ENCODE measurements at regions not wholly inside any gene's neighbourhood (a gene's known extent, or its start where the extent isn't known, plus 50 kb on each side); places are given as distances from the start of the nearest gene placed in this dataset.

DNA sequence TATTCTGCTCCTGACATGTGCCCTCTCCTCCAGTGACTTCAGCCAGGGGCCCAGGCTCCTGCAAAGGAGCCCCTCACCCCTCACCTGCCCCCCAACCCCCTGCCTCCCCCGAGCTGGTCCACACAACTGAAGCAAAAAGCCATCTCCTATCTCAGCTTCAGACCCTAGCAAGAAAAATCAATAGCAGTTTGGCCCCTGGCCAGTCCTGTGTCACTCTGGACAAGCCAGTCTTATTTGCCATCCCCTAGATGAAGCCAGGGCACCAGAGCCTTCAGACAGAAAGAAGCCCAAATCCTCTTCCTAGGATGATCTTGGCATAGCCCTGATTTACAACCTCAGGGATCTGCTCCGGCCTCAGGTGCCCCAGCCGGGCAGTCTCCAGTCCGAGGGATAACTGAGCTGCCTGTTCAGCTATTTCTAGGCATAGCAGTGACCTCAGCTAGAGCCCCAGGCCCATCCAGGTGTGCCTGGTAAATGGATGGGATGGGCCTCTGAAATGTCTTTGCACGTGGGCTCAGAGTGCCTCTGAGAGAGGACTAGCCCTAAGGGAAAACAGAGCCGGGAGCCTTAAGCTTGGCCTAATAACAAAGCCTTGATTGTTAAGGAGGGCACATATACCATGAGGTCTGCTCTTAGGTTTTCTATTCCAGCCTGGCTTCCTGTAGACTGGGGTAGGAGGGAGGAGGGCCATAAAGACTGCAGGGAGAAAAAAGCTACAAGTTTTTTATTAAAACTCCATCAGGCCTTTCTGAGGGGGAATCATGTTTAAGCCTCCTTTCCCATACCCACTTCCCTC lies 242.0 kb downstream of the SHQ1 start:
- whole genome bisulfite sequencing, result 88% methylated on average over 6 of the region's 6 CpGs

DNA sequence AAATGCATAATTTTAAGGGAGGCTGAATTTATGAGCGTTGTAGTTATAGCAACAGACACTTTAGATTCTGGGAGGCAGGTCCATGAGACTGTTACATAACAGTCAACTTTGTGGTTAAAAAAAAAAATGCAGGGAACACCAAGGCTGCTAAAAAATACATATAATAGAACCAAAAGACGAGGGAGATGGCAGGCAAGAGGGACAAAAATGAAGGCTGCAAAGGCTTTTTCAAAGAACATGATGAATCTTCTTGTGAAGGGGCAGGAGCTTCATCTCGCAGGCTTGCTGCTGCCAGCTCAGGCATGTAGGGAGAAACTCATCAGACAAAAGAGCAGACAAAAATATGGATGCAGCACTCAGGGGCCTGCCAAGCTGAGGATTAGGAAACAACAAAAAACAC lies 243.9 kb downstream of the SHQ1 start:
- no peaks in the 10 kb centered on the region for H3K27me3 ChIP-seq
- no peak overlapping the region for H3K4me3 ChIP-seq
- H3K4me1 ChIP-seq, result peaks cover 0 to 9% (median 2%) of the 10 kb centered on the region in 4 donors
- DNase-seq (ENCODE audit: extremely low spot score), result no peak
- H3K9me3 ChIP-seq, result no peaks in the 10 kb centered on the region
- WGBS, result 48% methylated on average over 3 of the region's 3 CpGs
- no peaks in the 10 kb centered on the region for H3K36me3 ChIP-seq
- no peak overlapping the region for H3K27ac ChIP-seq (replicated peaks in 1 of 4)
- TF ChIP-seq, protein P1, sequence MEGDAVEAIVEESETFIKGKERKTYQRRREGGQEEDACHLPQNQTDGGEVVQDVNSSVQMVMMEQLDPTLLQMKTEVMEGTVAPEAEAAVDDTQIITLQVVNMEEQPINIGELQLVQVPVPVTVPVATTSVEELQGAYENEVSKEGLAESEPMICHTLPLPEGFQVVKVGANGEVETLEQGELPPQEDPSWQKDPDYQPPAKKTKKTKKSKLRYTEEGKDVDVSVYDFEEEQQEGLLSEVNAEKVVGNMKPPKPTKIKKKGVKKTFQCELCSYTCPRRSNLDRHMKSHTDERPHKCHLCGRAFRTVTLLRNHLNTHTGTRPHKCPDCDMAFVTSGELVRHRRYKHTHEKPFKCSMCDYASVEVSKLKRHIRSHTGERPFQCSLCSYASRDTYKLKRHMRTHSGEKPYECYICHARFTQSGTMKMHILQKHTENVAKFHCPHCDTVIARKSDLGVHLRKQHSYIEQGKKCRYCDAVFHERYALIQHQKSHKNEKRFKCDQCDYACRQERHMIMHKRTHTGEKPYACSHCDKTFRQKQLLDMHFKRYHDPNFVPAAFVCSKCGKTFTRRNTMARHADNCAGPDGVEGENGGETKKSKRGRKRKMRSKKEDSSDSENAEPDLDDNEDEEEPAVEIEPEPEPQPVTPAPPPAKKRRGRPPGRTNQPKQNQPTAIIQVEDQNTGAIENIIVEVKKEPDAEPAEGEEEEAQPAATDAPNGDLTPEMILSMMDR (IDR thresholded peaks at IDR 0.05), result no peak
- TF ChIP-seq EP300 (IDR thresholded peaks at IDR 0.05) (no peak), POLR2AphosphoS5 (IDR thresholded peaks at IDR 0.05) (no peak), POLR2A (IDR thresholded peaks at IDR 0.05; ENCODE audit: low read depth) (no peak)
- intact Hi-C loops (cut with DNase I), result no loop called here

More for the DNA sequence above, 242.0 kb downstream of the SHQ1 start:
- Histone ChIP-seq H3K27me3 (no peaks in the 10 kb centered on the region), H3K27ac (replicated peaks in 1 of 4) (no peak overlapping the region), H3K36me3 (no peaks in the 10 kb centered on the region), H3K4me3 (no peak overlapping the region), H3K4me1 (peaks cover 0 to 9% (median 2%) of the 10 kb centered on the region in 4 donors), H3K9me3 (no peaks in the 10 kb centered on the region)
- intact Hi-C loops (cut with DNase I), result no loop called here
- DNase-seq (ENCODE audit: extremely low spot score), result no peak
- TF ChIP-seq EP300 (IDR thresholded peaks at IDR 0.05) (no peak), POLR2AphosphoS5 (IDR thresholded peaks at IDR 0.05) (no peak), POLR2A (IDR thresholded peaks at IDR 0.05; ENCODE audit: low read depth) (no peak)
- TF ChIP-seq, protein P1 (IDR thresholded peaks at IDR 0.05), result no peak

DNA sequence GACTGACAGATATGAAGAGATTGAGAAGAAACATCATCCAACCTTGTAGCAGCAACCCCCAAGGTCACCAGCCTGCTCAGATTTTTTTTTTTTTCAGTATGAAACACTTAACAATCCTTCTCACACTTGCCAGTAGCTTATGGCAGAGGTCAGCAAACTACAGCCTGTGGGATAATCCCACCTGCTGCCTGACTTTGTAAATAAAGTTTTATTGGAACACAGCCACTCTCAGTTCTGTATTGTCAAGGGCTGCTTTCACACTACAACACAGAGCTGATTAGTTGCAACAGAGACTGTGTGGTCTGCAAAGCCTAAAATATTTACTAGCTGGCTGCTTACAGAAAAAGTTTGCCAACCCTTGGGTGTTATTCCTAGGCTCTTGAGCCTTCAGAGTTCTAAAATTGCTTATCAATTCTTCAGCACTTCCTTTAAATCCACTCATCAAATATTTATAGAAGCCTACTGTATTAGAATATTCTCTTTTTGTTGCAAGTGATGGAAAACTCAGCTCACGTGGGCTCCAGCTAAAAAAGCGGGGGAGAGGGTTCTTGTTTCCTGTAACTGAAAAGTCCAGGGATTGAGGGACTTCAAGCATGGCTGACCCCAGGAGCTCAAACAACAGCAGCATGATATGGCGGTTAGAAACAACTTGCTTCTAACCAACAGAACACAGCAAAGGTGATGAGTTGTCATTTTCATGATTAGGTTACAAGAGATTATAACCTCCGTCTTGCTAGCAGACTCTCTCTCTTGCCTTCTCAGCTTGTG lies 246.1 kb downstream of the SHQ1 start:
- no peak overlapping the region for H3K27ac ChIP-seq (replicated peaks in 1 of 4)
- H3K4me1 ChIP-seq, result peaks cover 0 to 9% (median 2%) of the 10 kb centered on the region in 4 donors
- no peaks in the 10 kb centered on the region for H3K36me3 ChIP-seq
- no peaks in the 10 kb centered on the region for H3K9me3 ChIP-seq
- H3K4me3 ChIP-seq, result no peak overlapping the region
- WGBS, result 94% methylated on average over 4 of the region's 4 CpGs
- DNase-seq (ENCODE audit: extremely low spot score), result no peak
- no peaks in the 10 kb centered on the region for H3K27me3 ChIP-seq
- intact Hi-C loops (cut with DNase I), result no loop called here
- TF ChIP-seq POLR2A (IDR thresholded peaks at IDR 0.05; ENCODE audit: low read depth), result no peak
- no peak for TF ChIP-seq POLR2AphosphoS5 (IDR thresholded peaks at IDR 0.05)
- TF ChIP-seq, protein P1 (IDR thresholded peaks at IDR 0.05), result no peak
- no peak for TF ChIP-seq EP300 (IDR thresholded peaks at IDR 0.05)

DNA sequence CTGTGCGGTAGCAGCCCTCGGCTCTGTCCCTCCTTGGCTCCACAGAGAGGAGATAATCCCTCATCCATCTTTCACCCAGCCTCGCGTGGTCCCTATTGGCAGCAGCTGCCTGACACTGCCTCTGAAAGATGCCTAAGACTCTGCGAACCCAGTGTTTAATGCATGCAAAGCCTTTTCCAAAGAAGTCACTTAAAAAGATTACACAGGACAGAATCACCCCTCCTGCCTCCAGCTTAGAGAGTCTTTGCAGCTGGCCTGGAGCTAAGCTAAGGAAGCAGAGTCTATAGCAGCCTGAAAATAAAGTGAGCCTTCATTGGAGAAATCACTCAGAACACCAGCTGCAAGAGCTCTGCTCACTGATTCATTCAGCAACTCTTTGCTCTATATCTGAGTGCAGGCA lies 247.2 kb downstream of the SHQ1 start:
- intact Hi-C loops (cut with DNase I), result no loop called here
- no peaks in the 10 kb centered on the region for H3K9me3 ChIP-seq
- no peaks in the 10 kb centered on the region for H3K27me3 ChIP-seq
- no peak overlapping the region for H3K4me3 ChIP-seq
- DNase-seq (ENCODE audit: extremely low spot score), result no peak
- TF ChIP-seq POLR2AphosphoS5 (IDR thresholded peaks at IDR 0.05) (no peak), EP300 (IDR thresholded peaks at IDR 0.05) (no peak), POLR2A (IDR thresholded peaks at IDR 0.05; ENCODE audit: low read depth) (no peak)
- TF ChIP-seq, protein P1 (IDR thresholded peaks at IDR 0.05), result no peak
- 48% methylated on average over 5 of the region's 5 CpGs for WGBS
- H3K36me3 ChIP-seq, result no peaks in the 10 kb centered on the region
- H3K4me1 ChIP-seq, result peaks cover 0 to 9% (median 2%) of the 10 kb centered on the region in 4 donors
- H3K27ac ChIP-seq (replicated peaks in 1 of 4), result no peak overlapping the region

All from esophagus muscularis mucosa (tissue), 4 donors.